B cell (primary cell): ENCODE measurements at regions not wholly inside any gene's neighbourhood (a gene's known extent, or its start where the extent isn't known, plus 50 kb on each side); places are given as distances from the start of the nearest gene placed in this dataset.

ENCODE experiments used
- ATAC-seq: fragments of 200-7000 bp; cut with Tn5 transposase; one replicate; pipeline ENCODE4 v1.10.0; 2021; ENCODE audit warnings: low read depth, mild to moderate bottlenecking, moderate number of reproducible peaks, moderate library complexity
- CTCF ChIA-PET: fragments of 350-600 bp; sonication (Branson Sonifier 250); formaldehyde crosslinking; loops from one replicate; lab custom pipeline; 2021; ENCODE audit warnings: antibody characterized with exemption, inconsistent platforms; lab: Charles Lee
- POLR2A ChIA-PET: fragments of 350-600 bp; sonication (Branson Sonifier 250); formaldehyde crosslinking; loops from one replicate; lab custom pipeline; 2021; ENCODE audit warnings: antibody characterized with exemption; lab: Charles Lee
- DNase-seq: peaks from one replicate; pipeline ENCODE4 v3.0.0; 2013
- H2AFZ ChIP-seq: 2 replicates; pipeline ENCODE4 v1.6.1; 2012; ENCODE audit warnings: mild to moderate bottlenecking, low read depth, low read length; ENCODE audit not compliant: insufficient read depth, poor library complexity, severe bottlenecking
- H3K27ac ChIP-seq, 2 donors: 1 replicate in 1 of 2; 2 replicates in 1 of 2; pipeline ENCODE4 v1.5.1; 2012 to 2013; ENCODE audit warnings: low read length in 2 of 2, mild to moderate bottlenecking in 2 of 2, moderate library complexity in 1 of 2
- H3K27me3 ChIP-seq, 4 experiments: fragments of 200-600 bp in 1 of 4; sonication (generic) in 1 of 4; replicated peaks in 1 of 4; 1 replicate in 2 of 4; 2 replicates in 2 of 4; pipeline versions ENCODE4 v1.6.1 to v1.7.0; 2013 to 2016; ENCODE audit warnings: low read length in 3 of 4, mild to moderate bottlenecking in 2 of 4, mixed read lengths in 1 of 4, moderate library complexity in 1 of 4; ENCODE audit not compliant: insufficient read depth in 4 of 4, control insufficient read depth in 3 of 4; ENCODE audit errors: control extremely low read depth in 1 of 4
- H3K36me3 ChIP-seq, 2 experiments: replicated peaks in 1 of 2; 1 replicate in 1 of 2; 2 replicates in 1 of 2; pipeline versions ENCODE4 v1.6.1 to v1.7.1; 2013; ENCODE audit warnings: low read length in 1 of 2; ENCODE audit not compliant: insufficient read depth in 2 of 2, control insufficient read depth in 1 of 2; ENCODE audit errors: control extremely low read depth in 1 of 2, extremely low read depth in 1 of 2
- H3K4me1 ChIP-seq, 2 donors: fragments of 200-600 bp in 1 of 2; sonication (generic) in 1 of 2; 1 replicate in 1 of 2; 2 replicates in 1 of 2; pipeline versions ENCODE4 v1.5.1 to v1.6.1; 2013 to 2017; ENCODE audit warnings: low read length in 2 of 2; ENCODE audit not compliant: control insufficient read depth in 2 of 2, insufficient read depth in 2 of 2
- H3K4me2 ChIP-seq: replicated peaks from 2 replicates; pipeline ENCODE3; 2012; ENCODE audit warnings: mild to moderate bottlenecking, low read depth, low read length; ENCODE audit not compliant: poor library complexity, severe bottlenecking
- H3K4me3 ChIP-seq, 5 experiments: fragments of 200-600 bp in 1 of 5; sonication (generic) in 1 of 5; 1 replicate in 3 of 5; 2 replicates in 2 of 5; pipeline versions ENCODE4 v1.5.1 to v1.7.0; 2011 to 2016; ENCODE audit warnings: low read length in 4 of 5, mild to moderate bottlenecking in 4 of 5, low read depth in 2 of 5, control low read depth in 1 of 5, moderate library complexity in 1 of 5; ENCODE audit not compliant: insufficient read depth in 1 of 5; ENCODE audit errors: control extremely low read depth in 1 of 5, extremely low read depth in 1 of 5
- H3K79me2 ChIP-seq: fragments of 200-600 bp; sonication (generic); one replicate; pipeline ENCODE4 v1.6.0; 2016; ENCODE audit warnings: low read length; ENCODE audit not compliant: control insufficient read depth, insufficient read depth
- H3K9ac ChIP-seq: fragments of 200-600 bp; sonication (generic); 2 replicates; pipeline ENCODE4 v1.6.1; 2017; ENCODE audit warnings: mild to moderate bottlenecking, low read length, moderate library complexity
- H3K9me3 ChIP-seq, 3 donors: one replicate each; pipeline versions ENCODE4 v1.6.1 to v1.7.1; 2013; ENCODE audit warnings: low read length in 2 of 3; ENCODE audit not compliant: control insufficient read depth in 2 of 3, insufficient read depth in 1 of 3; ENCODE audit errors: control extremely low read depth in 1 of 3
- H4K20me1 ChIP-seq: 2 replicates; pipeline ENCODE4 v1.6.0; 2012; ENCODE audit warnings: mild to moderate bottlenecking, low read length; ENCODE audit not compliant: insufficient read depth, control insufficient read depth, poor library complexity, severe bottlenecking
- H3K27ac Mint-ChIP-seq: one replicate; pipeline ENCODE4 v1.8.0; 2021; ENCODE audit warnings: mixed read lengths
- H3K27me3 Mint-ChIP-seq: one replicate; pipeline ENCODE4 v1.8.0; 2021; ENCODE audit warnings: mixed read lengths
- H3K4me1 Mint-ChIP-seq: one replicate; pipeline ENCODE4 v1.8.0; 2021; ENCODE audit warnings: mixed read lengths
- H3K4me3 Mint-ChIP-seq: one replicate; pipeline ENCODE4 v1.8.0; 2021; ENCODE audit warnings: mixed read lengths
- H3K9me3 Mint-ChIP-seq: one replicate; pipeline ENCODE4 v1.8.0; 2022; ENCODE audit warnings: mixed read lengths; ENCODE audit not compliant: insufficient read depth
- CTCF ChIP-seq: fragments of 200-600 bp; IDR thresholded peaks from one replicate; pipeline ENCODE4 v1.8.0; 2022; ENCODE audit warnings: antibody characterized with exemption, mild to moderate bottlenecking
- EZH2 ChIP-seq: IDR thresholded peaks from 2 replicates; pipeline ENCODE4 v1.6.1; 2012; ENCODE audit warnings: borderline replicate concordance, low read depth, mild to moderate bottlenecking, moderate library complexity, low read length; ENCODE audit not compliant: insufficient read depth, poor library complexity, severe bottlenecking
- WGBS: methylation state at CpG from one replicate; pipeline ENCODE4 v1.1.5; 2013; ENCODE audit warnings: missing lambda C conversion rate; ENCODE audit not compliant: insufficient coverage; 5-methylcytosine and 5-hydroxymethylcytosine counted together
- intact Hi-C: fragments of 100-400 bp; cut with micrococcal nuclease; formaldehyde crosslinking; loops from one replicate; pipeline ENCODE4 v1.10.0; 2022

- Histone ChIP-seq H4K20me1 (no peaks in the 10 kb centered on the region), H2AFZ (no peak overlapping the region), H3K27ac (no peak overlapping the region), H3K9me3 (no peaks in the 10 kb centered on the region), H3K27me3 (no peaks in the 10 kb centered on the region), H3K9ac (no peak overlapping the region), H3K79me2 (no peaks in the 10 kb centered on the region), H3K36me3 (no peaks in the 10 kb centered on the region), H3K4me1 (no peaks in the 10 kb centered on the region), H3K4me2 (no peak overlapping the region), H3K4me3 (no peak overlapping the region)
- Mint-ChIP-seq H3K27me3 (no peaks in the 10 kb centered on the region), H3K27ac (no peak overlapping the region), H3K4me1 (no peaks in the 10 kb centered on the region), H3K4me3 (no peak overlapping the region), H3K9me3 (peaks cover 4% of the 10 kb centered on the region)
- intact Hi-C loops: no loop called here
- WGBS: no CpG with 5 or more reads among the region's 4 CpGs
- no peak for ATAC-seq
- no peak for TF ChIP-seq CTCF
- no peak for TF ChIP-seq EZH2
- ChIA-PET CTCF (no interaction called here), POLR2A (no interaction called here)
- DNase-seq: no peak
Measured at GRCh38 chr11:112459001-112459400, 198.3 kb upstream of the PLET1 start.

DNA sequence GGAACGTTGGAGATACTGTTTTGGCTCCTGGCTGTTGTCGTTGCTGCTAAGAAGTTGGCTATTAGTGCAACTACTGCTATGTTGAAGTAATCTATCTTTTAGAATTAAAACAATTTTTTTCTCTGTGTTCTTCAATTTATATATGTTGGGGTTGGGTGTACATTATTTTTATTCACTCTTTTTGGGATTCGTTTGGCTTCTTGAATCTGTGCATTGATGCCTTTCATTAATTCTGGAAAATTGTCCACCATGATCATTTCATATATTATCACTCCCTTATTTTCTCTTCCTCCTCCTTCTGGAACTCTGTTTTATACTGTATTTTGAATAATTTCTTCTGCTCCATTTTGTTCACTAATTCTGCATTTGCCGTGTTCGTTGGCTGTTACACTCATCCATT, 199.5 kb upstream of the PLET1 start:
- Histone ChIP-seq H3K4me1 (no peaks in the 10 kb centered on the region), H3K79me2 (no peaks in the 10 kb centered on the region), H2AFZ (no peak overlapping the region), H4K20me1 (no peaks in the 10 kb centered on the region), H3K36me3 (no peaks in the 10 kb centered on the region), H3K27me3 (no peaks in the 10 kb centered on the region), H3K27ac (no peak overlapping the region), H3K4me3 (no peak overlapping the region), H3K9ac (no peak overlapping the region), H3K9me3 (peaks cover 0 to 4% (median 0%) of the 10 kb centered on the region in 3 donors), H3K4me2 (no peak overlapping the region)
- no peak overlapping the region for H3K4me3 Mint-ChIP-seq
- H3K9me3 Mint-ChIP-seq: peaks cover 4% of the 10 kb centered on the region
- intact Hi-C loops: no loop called here
- POLR2A ChIA-PET: no interaction called here
- TF ChIP-seq EZH2: no peak
- WGBS: no CpG with 5 or more reads among the region's 5 CpGs
- DNase-seq: no peak
- CTCF ChIA-PET: no interaction called here
- no peaks in the 10 kb centered on the region for H3K4me1 Mint-ChIP-seq
- no peak for ATAC-seq
- peaks cover 4% of the 10 kb centered on the region for H3K27me3 Mint-ChIP-seq
- no peak overlapping the region for H3K27ac Mint-ChIP-seq
